ENCODE measurements at regions not wholly inside any gene's neighbourhood (a gene's known extent, or its start where the extent isn't known, plus 50 kb on each side); places are given as distances from the start of the nearest gene placed in this dataset.
"Not testable (repeated sequence)": the region's sequence is repeated elsewhere in the genome, so short reads cannot be mapped to it uniquely, and the experiment has no call there.

DNA sequence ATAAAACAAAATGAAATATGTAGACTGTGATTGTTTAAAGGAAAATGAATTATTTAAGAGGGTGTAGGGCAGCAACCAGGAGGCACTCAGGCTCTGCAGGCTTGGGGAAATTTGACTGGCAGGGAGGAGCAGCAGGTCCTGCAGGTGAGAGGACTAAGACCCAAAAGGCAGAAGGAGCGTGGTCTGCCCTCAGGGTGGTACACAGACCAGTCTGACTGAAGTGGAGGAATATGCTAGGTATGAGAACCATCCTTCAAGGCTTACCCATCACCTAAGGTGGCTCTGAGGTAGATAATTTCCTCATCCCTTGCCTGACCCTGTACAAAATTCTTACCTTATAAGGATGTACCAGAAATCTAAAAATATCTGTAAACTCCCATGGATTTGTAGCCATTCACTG, 261.3 kb upstream of the RASGEF1B start:
- no peak for DNase-seq
- no peak overlapping the region for H3K4me3 ChIP-seq (ENCODE audit: low read depth, low read length)
- H3K9me3 ChIP-seq = no peaks in the 10 kb centered on the region
- no peaks in the 10 kb centered on the region for H3K4me1 ChIP-seq
- no peaks in the 10 kb centered on the region for H3K27me3 ChIP-seq
- TF ChIP-seq, protein P1, sequence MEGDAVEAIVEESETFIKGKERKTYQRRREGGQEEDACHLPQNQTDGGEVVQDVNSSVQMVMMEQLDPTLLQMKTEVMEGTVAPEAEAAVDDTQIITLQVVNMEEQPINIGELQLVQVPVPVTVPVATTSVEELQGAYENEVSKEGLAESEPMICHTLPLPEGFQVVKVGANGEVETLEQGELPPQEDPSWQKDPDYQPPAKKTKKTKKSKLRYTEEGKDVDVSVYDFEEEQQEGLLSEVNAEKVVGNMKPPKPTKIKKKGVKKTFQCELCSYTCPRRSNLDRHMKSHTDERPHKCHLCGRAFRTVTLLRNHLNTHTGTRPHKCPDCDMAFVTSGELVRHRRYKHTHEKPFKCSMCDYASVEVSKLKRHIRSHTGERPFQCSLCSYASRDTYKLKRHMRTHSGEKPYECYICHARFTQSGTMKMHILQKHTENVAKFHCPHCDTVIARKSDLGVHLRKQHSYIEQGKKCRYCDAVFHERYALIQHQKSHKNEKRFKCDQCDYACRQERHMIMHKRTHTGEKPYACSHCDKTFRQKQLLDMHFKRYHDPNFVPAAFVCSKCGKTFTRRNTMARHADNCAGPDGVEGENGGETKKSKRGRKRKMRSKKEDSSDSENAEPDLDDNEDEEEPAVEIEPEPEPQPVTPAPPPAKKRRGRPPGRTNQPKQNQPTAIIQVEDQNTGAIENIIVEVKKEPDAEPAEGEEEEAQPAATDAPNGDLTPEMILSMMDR (IDR thresholded peaks at IDR 0.05; ENCODE audit: low read depth, low read length) = no peak
- H3K36me3 ChIP-seq = no peaks in the 10 kb centered on the region

DNA sequence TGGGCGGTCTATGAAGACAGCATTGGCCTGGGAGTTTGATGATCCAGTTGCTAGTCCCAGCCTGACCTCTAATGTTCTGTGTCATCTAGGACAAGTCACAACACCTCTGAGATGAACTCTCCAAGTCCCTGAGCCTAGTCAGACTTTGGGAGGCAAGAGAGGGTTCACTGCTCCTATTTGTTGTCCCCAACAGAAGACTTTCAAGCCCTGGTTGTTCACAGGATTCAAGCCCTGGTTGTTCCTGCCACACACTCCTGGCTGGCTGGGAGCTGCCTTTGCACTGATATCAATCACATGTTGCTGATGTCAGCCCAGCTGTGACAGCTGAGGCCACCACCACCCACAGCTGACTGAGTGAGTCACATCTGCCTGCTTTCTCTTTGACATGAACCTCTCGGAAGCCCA, 253.2 kb upstream of the RASGEF1B start:
- Histone ChIP-seq H3K27me3 (no peaks in the 10 kb centered on the region), H3K4me1 (no peaks in the 10 kb centered on the region), H3K36me3 (no peaks in the 10 kb centered on the region), H3K9me3 (no peaks in the 10 kb centered on the region), H3K4me3 (ENCODE audit: low read depth, low read length) (no peak overlapping the region)
- DNase-seq = no peak
- TF ChIP-seq, protein P1 (IDR thresholded peaks at IDR 0.05; ENCODE audit: low read depth, low read length) = no peak

DNA sequence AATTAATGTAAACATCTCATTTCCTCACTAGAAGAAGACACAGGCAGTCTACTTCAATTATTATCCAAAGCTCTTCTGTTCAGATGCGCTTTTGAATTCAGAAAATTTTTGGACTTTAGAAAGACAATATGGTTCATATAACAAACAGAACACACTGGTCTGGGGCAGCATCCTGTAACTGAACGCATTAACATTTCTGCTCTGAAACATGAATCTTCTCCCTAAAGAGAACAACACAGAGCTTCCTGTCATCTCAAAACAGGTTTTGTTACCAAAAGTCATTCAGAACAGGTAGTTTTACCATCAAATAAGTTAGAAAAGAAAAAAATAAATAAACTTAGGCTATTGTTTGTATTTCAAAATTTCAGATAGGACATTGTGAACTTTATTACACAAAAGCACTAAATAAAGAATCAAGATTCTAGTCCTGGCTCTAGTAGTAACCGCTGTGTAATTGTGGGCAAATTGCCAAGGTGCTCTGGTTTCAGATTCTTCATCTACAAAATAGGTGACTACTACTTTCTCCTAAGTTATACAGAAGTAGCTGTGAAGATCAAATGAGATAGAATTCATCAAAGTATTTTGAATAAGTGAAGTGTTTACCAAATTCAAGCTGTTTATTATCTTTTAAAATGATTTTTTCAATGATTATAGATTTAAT, 252.3 kb upstream of the RASGEF1B start:
- Histone ChIP-seq H3K36me3 (no peaks in the 10 kb centered on the region), H3K4me1 (no peaks in the 10 kb centered on the region), H3K4me3 (ENCODE audit: low read depth, low read length) (no peak overlapping the region), H3K27me3 (no peaks in the 10 kb centered on the region), H3K9me3 (no peaks in the 10 kb centered on the region)
- TF ChIP-seq, protein P1 (IDR thresholded peaks at IDR 0.05; ENCODE audit: low read depth, low read length) = no peak
- no peak for DNase-seq

DNA sequence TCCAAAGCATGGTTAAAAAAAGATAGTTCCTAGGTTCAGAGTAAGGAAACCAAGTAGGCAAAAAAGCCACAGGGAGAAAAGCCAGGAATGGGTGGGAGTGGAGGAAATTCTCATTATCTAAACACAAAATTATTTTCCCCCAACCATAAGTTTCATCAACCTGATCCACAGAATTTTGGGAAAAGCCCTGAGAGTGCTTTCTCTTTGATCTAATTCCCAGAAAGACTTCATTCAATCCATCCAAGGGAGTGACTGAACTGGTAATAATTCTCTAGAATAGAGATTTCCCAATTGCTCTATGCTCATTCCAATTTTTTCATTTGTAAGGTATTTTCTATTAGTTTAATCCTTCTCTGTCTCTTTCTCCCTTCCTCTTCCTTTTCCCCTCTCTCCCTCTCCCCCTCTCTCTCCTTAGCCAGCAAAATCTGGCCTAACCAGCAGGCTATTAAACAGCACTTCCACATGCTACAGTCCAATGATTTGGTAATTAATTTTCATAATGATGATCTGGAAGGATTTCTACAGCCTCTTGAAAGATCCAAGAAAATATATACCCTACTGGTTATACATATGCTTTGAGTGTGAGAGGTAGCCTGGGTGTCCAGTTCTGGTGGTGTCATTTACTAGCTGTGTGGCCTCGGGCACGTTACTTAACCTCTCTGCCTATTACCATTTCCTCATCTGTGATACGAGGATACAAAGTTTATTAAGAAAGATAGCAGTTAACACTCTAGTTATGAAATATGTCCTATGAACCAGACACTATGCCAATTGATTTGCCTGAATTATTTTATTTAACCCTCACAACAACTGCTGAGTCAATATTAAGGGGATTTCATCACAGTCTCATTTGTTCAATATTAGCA, 251.5 kb upstream of the RASGEF1B start:
- Histone ChIP-seq H3K36me3 (no peaks in the 10 kb centered on the region), H3K4me1 (no peaks in the 10 kb centered on the region), H3K27me3 (no peaks in the 10 kb centered on the region), H3K4me3 (ENCODE audit: low read depth, low read length) (no peak overlapping the region), H3K9me3 (no peaks in the 10 kb centered on the region)
- no peak for DNase-seq
- TF ChIP-seq, protein P1 (IDR thresholded peaks at IDR 0.05; ENCODE audit: low read depth, low read length) = no peak

DNA sequence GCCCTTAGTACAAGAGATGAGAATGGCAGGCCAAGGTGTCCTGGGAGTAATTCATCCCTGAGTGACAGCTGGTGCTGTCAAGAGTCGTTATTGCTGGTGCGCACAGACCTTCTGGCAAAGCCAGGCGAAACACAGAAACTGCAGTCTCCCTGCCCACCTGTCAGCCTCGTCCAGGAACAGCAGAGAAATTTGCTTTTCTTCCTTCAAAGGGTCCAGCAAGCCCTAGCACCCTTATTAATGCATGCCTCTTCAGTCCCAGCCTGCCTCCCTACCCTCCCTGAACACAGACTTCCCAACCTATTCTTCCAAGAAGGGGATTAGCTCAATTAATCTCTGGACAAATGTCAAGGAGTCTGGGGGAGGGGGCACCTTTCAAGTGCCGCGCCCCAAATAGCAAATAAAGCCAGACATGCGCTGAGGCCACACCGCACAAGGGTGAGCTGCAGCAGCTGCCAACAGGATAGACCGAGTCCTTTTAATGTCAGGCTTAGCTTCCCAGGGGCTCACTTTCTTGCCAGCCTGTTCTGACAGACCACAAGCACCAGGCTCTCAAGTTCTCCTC, 250.7 kb upstream of the RASGEF1B start:
- no peaks in the 10 kb centered on the region for H3K36me3 ChIP-seq
- no peaks in the 10 kb centered on the region for H3K9me3 ChIP-seq
- no peak overlapping the region for H3K4me3 ChIP-seq (ENCODE audit: low read depth, low read length)
- no peaks in the 10 kb centered on the region for H3K27me3 ChIP-seq
- DNase-seq = no peak
- TF ChIP-seq, protein P1 (IDR thresholded peaks at IDR 0.05; ENCODE audit: low read depth, low read length) = no peak
- no peaks in the 10 kb centered on the region for H3K4me1 ChIP-seq

DNA sequence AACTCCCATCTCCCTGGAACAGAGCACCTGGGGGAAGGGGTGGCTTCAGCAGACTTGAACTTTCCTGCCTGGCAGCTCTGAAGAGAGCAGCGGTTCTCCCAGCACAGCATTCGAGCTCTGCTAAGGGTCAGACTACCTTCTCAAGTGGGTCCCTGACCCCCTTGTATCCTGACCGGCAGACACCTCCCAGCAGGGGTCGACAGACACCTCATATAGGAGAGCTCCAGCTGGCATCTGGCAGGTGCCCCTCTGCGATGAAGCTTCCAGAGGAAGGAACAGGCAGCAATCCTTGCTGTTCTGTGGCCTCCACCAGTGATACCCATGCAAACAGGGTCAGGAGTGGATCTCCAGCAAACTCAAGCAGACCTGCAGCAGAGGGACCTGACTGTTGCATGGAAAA, 244.1 kb upstream of the RASGEF1B start:
- no peak overlapping the region for H3K4me3 ChIP-seq (ENCODE audit: low read depth, low read length)
- DNase-seq = no peak
- H3K9me3 ChIP-seq = no peaks in the 10 kb centered on the region
- H3K27me3 ChIP-seq = no peaks in the 10 kb centered on the region
- TF ChIP-seq, protein P1 (IDR thresholded peaks at IDR 0.05; ENCODE audit: low read depth, low read length) = no peak
- no peaks in the 10 kb centered on the region for H3K4me1 ChIP-seq
- no peaks in the 10 kb centered on the region for H3K36me3 ChIP-seq

DNA sequence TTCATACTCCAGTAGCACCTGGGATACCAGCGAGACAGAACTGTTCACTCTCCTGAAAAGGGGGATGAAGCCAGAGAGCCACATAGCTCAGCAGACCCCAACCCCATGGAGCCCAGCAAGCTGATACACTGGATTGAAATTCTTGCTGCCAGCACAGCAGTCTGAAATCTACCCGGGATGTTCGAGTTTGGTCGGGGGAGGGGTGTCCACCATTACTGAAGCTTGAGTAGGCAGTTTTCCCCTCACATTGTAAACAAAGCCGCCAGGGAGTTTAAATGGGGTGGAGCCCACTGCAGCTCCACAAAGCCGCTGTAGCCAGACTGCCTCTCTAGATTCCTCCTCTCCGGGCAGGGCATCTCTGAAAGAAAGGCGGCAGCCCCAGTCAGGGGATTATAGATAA, 243.7 kb upstream of the RASGEF1B start:
- H3K9me3 ChIP-seq; DNase-seq; H3K4me3 ChIP-seq (ENCODE audit: low read depth, low read length); H3K27me3 ChIP-seq; H3K36me3 ChIP-seq; H3K4me1 ChIP-seq: not testable (repeated sequence)

All from BE2C (cell line).